ENCODE measurements at regions not wholly inside any gene's neighbourhood (a gene's known extent, or its start where the extent isn't known, plus 50 kb on each side); places are given as distances from the start of the nearest gene placed in this dataset.

DNA sequence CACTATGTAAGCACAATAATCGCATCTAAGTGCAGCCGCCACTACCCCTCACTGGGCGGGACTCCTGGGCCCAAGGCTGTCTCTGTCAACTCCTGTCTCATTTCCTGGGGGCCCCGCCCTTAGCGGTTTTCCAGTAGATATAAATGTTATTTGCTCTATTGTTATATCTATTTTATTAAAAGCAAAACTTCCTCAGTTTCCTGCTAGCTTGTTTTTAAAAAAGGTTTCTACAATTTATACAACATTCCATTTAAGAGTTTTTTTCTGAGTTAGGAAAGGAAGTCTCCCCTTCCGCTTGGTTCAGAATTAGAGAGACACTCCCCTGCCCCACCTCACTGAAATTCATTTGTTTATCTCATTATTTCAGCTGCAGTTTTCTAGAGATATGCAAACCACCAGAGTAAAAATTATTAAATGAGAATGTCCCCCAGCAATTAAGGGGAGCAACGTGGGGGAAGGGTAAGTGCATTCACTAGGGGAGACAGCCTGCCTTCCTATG is 82.7 kb downstream of the RAMP3 start:
- TF ChIP-seq CTCF (IDR thresholded peaks at IDR 0.05) = no peak
- TF ChIP-seq POLR2AphosphoS5 (IDR thresholded peaks at IDR 0.05) = no peak
